ENCODE measurements at regions not wholly inside any gene's neighbourhood (a gene's known extent, or its start where the extent isn't known, plus 50 kb on each side); places are given as distances from the start of the nearest gene placed in this dataset.

DNA sequence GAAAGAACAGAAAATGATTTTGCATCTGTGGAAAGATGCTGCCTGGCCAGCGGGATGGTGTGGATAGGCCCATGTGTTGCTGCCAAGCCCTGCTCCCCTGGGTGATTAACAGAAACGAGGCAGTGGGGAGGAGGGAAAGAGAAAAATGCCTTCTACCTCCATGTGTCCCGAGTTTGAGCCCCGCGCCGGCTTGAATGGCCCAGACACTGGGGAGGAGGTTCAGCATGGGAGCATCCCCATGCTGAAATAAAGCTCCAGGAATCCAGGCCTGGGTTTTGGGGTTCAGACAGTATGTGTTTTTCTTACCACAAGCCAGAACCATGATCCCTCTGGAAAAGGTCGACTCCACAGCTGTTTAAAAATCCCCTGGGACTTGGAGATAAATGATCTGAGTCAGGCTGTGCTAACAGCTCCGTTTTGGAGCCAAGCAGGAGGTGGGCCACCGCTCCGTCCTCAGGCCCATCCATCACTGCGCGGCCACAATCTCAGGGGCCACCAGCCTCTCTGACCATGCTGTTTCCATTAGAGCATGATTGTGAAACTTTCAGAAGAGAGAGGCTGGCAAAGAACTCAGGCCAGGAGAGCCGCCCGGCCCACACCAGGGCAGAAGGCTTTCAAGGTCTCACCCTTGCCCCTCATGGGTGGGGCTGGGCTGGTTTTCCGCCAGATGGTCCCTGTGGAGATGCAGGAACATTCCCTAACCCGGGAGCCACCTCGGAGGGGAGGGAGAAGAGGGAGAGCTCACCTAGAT is 299.7 kb downstream of the ZEB1 start:
- peak in 2 of 11 donors; percentile 17 to 26 for DNase-seq (ENCODE audit: extremely low read depth in 1 of 11, low read depth in 9 of 11, low spot score in 4 of 11)

DNA sequence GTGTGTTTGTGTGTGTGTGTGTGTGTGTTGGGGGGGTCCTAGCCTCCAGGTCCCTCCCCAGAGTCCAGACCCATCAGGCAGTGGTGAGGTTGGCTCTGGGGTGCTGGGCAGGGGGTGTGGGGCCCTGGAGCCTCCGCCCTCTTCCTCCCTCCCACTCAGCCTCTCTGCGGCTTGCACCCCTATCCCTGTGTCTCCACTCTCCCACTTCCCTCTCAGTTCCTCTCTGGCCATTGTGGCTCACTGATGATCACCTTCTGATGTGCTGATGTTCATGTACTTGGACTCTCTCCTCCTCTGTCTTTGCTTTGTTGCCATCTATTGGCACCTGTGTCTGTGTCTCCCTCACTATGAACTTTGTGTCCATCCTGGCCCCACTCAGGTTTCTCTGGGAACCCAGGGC is 298.7 kb downstream of the ZEB1 start:
- no peak for DNase-seq (ENCODE audit: extremely low read depth in 1 of 11, low read depth in 9 of 11, low spot score in 4 of 11)

DNA sequence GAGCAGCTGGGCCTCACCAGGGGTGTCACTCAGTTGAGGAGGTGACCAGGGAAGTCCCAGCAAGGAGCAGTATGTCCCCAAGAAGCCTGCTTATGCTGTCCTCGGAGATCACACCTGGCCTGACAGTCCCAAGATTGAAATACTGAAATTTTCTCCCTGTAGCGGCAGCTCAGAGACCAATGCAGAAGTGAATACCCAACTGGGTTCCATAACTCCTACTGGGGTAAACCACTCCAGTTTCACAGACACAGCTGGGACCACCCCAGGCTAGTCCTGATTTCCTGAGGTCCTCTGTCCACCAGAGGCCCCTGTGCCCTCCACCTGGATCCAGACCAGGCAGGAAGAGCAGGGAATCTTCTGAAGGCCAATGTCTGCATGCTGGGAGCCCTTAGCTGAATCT is 298.1 kb downstream of the ZEB1 start:
- no peak for DNase-seq (ENCODE audit: extremely low read depth in 1 of 11, low read depth in 9 of 11, low spot score in 4 of 11)

DNA sequence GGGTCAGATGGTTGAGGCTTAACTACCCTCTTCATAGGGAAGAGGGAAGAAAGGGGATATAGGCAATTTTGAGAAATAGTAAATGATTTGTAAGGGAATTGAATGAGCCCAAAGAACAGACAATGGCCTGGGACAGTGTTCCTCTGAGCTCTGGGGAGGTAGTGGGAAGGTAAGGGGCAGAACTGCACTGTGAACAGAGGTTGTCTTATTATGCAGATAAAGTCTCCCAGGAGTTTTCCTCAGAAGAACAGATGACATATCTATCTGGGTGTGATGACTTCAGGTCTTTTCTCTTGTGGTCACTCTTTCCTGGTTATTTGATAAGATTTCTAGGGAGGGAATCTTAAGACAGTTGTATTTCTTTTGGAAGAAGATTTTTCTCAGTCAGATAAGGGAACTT is 296.1 kb downstream of the ZEB1 start:
- no peak for DNase-seq (ENCODE audit: extremely low read depth in 1 of 11, low read depth in 9 of 11, low spot score in 4 of 11)

DNA sequence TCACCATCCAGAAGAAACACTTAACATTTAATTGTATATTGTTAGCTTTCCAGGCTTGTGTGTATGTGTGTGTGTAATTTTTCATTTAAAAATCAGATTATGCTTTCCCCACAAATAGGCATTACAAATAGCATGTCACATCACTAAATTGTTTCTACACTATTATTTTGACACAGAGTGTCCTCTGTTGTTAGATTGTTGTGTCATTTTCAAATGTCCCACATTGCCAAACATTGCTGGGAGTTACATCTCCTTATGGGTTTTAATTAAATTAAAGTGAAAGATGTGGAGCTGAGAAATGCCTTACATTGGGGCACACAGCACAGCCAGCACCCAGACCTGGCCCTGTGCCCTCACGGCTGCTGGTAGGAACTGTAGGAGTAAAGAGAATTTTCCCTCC is 295.6 kb downstream of the ZEB1 start:
- DNase-seq (ENCODE audit: extremely low read depth in 1 of 11, low read depth in 9 of 11, low spot score in 4 of 11) = no peak

DNA sequence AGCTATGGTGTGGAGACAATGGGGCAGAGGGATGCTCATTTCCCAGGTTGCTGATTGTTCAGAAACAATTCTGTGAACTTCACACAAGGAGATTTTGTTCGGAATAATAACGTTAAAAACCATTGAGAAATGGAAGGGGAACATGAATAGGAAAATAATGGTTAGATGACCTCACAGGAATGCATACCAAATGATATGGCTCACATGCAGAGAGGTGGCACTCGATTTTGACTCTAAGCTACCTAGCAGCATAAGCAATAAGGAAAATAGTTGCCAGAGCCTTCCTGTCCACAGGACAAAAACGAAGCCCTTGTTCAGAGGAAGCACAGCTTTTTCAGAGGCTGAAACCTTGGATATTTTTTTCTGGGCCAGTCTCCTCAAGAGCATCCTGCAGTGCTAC is 293.1 kb downstream of the ZEB1 start:
- DNase-seq (ENCODE audit: extremely low read depth in 1 of 11, low read depth in 9 of 11, low spot score in 4 of 11) = no peak

DNA sequence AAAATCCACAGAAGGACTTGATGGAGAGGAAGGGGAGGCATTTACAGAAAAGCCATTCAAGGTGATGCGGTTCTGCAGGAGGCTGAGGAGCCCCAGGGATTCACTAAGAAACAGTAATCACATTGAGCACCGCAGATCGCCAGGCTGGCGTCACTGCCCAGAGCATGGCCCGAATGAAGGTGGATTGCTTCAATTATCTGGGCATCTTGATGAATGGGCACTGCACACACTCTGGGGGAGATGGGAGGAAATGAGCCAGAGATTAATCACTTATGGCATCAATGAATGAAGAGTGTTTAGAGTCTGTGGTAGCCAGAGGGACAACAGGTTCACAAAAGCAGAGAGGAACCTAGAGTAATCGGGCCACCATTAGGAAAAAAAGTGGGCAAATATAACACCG is 292.1 kb downstream of the ZEB1 start:
- no peak for DNase-seq (ENCODE audit: extremely low read depth in 1 of 11, low read depth in 9 of 11, low spot score in 4 of 11)

DNA sequence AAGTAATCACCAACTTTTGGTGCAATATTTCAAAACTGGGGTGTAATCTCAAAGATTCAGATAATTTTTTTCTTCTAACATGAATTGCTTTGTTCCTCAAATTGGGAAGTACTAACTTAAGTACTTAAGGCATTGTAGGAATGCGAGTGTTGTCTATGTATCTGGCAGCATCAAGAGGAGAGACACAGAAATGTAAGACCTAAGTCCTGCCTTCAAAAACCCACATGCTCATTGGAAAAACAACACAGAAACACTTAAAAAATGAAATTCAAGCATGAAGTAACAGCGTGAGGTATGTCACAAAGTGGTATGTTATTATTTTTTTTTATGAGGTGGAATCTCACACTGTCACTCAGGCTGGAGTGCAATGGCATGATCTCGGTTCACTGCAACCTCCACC is 288.5 kb downstream of the ZEB1 start:
- no peak for DNase-seq (ENCODE audit: extremely low read depth in 1 of 11, low read depth in 9 of 11, low spot score in 4 of 11)

DNA sequence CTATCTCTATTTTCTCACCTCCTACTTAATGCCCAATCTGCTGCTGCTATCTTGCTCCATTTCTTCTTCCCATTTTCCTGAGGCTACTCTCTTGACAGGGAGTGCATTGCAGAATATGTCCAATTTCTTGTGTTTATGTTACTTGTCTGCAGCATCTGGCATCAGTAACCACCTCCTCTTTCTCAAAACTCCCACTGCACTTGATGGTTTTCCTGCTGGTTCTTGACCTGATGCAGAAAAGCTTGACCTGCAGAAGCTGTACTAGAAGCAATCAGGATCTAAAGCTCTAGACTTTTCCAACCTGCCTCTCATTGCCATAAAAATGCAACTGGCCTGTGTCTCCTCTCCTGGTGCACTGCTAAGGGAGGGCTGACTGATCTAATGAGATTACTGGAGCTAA is 287.8 kb downstream of the ZEB1 start:
- DNase-seq (ENCODE audit: extremely low read depth in 1 of 11, low read depth in 9 of 11, low spot score in 4 of 11) = no peak

DNA sequence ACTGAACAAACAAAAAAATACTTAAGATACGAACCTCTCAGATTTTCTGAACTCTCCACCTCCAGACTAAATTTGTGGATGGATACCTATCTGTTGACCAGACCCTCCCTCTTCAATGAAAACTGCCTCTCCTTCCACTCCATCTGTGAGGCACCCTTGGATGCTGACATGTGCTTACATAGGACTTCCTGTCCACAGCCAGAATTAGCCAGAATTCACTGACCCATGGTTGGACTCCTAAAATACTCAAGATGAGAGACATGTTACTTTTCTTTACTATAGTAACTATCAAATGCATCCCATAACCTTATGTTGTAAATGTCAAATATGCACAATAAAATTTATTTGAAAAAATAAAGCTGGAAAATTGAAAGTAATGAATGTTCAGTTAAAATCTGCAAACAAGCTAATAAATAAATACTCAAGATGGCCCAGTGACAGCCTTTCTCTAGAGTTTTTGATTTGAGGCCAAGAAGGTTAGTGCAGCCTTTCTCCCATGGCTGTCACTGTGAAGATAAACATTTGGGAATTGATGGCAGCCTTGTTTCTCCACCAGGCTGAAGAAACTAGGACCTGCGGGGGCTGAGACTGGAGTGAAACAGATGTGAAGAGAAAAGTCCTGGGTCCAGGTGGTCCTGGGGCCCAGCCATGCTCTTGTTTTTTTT is 287.0 kb downstream of the ZEB1 start:
- peak in 8 of 11 donors; percentile 36 to 68 (median 57) for DNase-seq (ENCODE audit: extremely low read depth in 1 of 11, low read depth in 9 of 11, low spot score in 4 of 11)

DNA sequence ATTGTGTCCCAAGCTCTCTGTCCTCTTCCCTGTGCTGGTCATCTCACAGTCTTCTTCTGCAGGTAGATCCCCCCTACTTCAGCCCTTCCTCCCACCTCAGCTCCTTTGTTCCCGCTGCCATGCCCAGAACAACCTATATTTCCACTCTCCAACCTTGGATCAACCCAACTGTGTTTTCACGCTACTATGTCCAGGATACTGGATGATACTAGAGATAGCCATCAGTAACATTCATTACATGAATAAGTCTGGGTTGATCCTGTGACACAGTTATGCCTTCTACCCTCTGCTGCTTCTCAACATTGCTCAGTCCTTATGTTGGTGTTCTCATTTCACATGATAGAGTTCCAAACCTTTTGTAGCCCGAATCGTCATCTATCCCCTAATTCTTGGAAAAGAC is 286.4 kb downstream of the ZEB1 start:
- no peak for DNase-seq (ENCODE audit: extremely low read depth in 1 of 11, low read depth in 9 of 11, low spot score in 4 of 11)

DNA sequence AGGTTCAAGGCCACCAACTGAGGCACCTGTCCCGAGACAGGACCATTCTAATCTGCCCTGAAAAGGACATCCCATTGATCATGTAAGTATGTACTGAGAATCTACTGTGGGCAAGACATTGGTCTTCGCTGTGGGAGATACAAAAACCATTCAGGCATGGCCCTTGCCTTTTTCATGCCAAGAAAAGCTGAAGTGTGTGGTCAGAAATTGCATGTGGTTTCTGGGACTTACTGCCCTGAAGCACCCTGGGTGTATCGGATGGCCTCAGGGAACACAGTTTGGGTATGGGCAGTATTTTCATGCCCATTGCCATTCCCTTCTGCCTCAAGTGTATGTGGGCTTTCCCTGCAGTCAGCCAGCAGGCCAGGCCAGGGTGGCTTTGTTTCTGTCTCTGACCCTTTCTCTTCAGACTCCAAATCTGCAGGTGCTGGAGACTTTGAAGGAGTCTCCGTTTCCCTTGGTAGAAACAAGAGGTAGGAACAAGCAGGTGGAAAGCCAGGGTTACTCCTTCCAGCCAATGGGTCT is 285.7 kb downstream of the ZEB1 start:
- DNase-seq (ENCODE audit: extremely low read depth in 1 of 11, low read depth in 9 of 11, low spot score in 4 of 11) = no peak

DNA sequence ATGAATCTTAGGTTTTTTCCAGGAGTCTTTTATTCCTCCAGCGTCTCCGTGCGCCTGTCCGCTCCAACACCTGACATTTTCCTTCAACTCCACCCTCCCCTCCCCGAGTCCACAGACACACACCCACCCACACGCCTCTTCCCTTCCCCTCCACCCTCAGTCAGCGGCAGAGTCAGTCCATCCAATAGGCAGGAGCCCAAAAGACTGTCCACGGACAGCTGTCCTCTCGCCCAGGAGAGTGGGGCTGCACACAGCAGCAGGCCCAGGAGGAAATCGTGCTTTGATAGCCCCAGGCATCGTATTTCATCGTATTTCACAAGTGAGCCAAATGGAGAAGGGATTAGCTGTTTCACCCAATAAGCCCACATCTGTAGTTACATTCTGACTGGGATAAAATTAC is 285.1 kb downstream of the ZEB1 start:
- peak in 7 of 11 donors; percentile 24 to 37 (median 29) for DNase-seq (ENCODE audit: extremely low read depth in 1 of 11, low read depth in 9 of 11, low spot score in 4 of 11)

DNA sequence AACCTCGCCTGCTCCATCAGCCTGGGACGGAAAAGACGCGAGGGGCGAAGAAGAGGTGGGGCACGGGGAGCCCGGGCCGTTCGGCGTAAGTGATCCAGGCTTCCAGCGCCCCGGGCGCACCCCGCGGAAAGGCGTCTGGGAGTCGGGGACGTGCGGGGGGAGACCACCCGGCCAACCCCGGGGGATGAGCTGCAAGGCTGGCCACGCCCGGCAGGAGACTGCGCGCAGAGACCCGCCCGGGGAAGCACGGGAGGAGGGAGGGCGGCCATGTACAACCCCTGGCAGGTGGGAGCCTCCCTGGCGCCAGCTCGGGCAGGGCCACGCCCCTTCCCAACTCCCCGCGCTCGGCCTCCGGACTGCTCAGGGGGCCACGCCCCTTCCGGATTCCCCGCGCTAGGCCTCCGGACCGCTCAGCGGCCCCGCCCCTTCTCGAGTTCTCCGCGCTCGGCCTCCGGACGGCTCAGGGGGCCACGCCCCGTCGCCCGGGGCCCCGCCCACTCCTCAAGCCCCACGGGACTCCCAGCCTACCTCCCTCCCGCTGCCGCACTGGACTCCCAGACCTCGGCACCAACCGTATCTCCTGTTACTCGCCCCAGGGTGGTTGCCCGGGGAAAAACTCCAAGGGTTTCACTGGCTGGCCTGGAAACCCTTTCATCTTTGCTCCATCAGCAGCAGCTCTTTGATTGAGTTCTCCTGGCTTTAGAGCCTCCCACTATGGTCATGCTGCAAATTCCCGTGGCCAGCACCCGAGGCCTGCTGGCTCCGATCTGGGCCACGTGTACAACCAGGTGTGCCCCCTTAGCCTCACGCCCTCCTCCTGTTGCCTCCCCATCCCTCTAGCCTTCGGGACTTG is 284.4 kb downstream of the ZEB1 start:
- DNase-seq (ENCODE audit: extremely low read depth in 1 of 11, low read depth in 9 of 11, low spot score in 4 of 11) = peak; percentile 84 to 96 (median 94)

DNA sequence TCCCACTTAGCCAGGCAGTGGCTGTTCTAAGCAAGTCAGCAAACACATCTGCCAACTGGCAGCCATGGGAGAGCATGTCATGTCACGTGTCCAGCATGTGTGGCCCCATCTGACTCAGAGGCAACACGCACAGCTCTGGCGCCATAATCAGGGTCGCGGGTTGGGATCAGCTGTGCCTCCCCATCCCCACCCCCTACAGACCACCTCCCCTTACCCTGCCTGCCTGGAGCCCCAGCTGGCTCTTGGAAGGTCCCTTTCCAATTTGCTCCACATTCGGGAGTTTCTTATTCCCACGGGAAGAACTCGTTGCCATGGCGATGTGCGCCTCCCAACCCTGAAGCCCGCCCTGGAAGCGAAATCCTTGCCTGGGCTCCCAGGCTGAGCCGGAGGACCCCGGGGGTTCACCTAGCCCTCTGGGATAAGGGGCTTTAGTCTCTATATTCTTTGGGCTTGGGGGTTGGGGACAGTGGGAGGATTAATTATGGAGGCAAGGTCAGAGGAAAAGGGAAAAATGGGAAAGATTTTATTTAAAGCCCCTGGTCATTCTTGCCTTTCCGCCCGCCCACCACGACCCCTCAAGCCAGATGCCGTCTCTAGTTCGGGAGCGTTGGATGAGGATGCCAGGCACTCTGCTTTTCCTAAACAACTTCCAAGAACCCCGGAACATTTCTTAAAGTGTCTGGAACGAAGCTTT is 283.7 kb downstream of the ZEB1 start:
- DNase-seq (ENCODE audit: extremely low read depth in 1 of 11, low read depth in 9 of 11, low spot score in 4 of 11) = peak in 8 of 11 donors; percentile 45 to 59 (median 50)

DNA sequence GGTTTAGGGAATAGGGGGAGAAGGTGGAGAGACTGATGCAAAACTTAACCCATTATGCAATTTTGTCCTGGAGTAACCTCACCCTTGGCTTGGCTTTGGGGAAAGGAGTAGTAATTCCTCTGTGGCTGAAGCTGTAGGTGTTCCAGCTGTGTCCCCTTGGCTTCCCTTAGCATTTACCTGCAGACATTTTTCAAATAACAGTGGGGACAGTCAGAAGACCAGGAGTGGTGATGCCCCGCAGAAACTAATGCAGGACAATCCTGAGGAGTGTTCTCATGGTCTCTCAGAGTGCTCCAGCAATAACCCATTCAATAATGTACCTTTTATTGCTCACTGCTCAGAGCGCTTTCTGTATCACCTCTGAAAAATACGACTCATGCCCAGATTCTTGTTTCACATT is 282.1 kb downstream of the ZEB1 start:
- DNase-seq (ENCODE audit: extremely low read depth in 1 of 11, low read depth in 9 of 11, low spot score in 4 of 11) = no peak

DNA sequence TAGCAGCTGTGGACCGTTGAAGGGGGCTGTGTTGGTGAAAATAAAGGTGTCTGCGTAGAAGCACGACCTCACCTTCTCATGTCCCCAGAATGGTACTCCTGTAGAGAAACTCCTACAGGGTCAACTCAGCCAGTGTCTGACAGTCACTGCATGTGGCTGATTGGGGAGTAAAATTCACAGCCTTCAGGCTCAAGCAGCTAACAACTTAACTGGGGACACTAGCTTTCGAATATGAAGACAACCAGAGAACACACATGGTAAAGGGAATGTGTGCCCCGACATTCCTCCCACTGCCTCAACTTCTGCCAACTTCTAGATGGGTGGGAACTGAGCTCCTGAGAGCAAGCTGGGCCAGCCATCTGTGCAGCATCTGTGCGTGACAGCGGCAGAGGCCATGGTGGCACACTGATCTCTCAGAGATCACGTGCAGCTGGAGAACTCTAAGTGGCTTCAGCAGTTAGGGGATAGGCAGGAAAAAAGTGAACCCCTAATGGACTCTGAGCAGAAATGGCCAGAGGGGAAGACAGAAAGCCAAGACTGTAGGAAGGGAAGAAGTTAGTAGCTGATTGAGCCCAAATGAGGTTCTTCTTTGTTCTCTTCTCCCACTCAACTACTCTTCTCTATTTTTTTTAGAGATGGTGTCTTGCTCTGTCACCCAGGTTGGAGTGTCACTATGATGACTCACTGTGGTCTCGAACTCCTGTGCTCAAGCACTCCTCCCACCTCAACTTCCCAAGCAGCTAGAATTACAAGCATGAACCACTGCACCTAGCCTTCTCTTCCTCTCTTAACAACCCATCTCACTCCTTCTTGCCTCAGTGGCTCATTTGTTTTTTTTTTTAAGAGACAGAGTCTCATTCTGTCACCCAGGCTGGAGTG is 280.8 kb downstream of the ZEB1 start:
- no peak for DNase-seq (ENCODE audit: extremely low read depth in 1 of 11, low read depth in 9 of 11, low spot score in 4 of 11)

DNA sequence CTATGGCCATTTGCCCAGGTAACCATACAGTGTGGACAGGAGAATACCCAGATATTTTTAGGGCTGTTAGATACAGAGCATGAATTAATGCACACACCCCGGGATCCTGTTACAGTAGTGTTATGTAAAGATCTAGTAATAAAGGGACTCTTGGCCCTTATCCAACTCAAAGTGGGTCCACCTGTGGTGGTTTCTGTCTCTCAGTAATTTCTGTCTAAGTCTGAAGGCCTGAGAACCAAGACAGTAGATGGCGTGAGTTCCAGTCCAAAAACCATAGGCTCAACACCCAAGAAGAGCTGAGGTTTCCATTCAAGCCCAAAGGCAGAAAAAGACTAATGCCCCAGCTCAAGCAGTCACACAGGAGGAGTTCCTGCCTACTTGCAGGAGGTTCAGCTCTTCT is 277.7 kb downstream of the ZEB1 start:
- DNase-seq (ENCODE audit: extremely low read depth in 1 of 11, low read depth in 9 of 11, low spot score in 4 of 11) = no peak
